ENCODE measurements at regions not wholly inside any gene's neighbourhood (a gene's known extent, or its start where the extent isn't known, plus 50 kb on each side); places are given as distances from the start of the nearest gene placed in this dataset.

DNA sequence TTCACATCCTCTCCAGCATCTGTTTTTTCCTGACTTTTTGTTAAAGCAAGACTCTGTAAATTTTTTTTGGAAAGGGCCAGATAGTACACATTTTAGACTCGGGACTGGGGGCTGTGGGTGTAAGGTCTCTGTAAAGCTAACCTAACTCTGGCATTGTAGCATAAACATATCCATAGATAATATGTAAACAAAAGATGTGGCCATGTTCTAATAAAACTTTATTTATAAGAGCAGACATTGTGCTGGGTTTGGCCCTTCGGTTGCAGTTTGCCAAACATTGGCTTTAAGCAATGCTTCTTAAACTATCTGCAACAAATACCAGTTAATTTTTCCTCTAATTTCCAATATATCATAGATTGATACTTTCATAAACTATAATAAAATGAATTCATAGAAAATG is 605.2 kb downstream of the EBF1 start:
- TF ChIP-seq, protein P1, sequence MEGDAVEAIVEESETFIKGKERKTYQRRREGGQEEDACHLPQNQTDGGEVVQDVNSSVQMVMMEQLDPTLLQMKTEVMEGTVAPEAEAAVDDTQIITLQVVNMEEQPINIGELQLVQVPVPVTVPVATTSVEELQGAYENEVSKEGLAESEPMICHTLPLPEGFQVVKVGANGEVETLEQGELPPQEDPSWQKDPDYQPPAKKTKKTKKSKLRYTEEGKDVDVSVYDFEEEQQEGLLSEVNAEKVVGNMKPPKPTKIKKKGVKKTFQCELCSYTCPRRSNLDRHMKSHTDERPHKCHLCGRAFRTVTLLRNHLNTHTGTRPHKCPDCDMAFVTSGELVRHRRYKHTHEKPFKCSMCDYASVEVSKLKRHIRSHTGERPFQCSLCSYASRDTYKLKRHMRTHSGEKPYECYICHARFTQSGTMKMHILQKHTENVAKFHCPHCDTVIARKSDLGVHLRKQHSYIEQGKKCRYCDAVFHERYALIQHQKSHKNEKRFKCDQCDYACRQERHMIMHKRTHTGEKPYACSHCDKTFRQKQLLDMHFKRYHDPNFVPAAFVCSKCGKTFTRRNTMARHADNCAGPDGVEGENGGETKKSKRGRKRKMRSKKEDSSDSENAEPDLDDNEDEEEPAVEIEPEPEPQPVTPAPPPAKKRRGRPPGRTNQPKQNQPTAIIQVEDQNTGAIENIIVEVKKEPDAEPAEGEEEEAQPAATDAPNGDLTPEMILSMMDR (conservative IDR thresholded peaks at IDR 0.05; ENCODE audit: low read length), result no peak
- no peak for TF ChIP-seq EZH2phosphoT487 (IDR thresholded peaks at IDR 0.05; ENCODE audit: borderline replicate concordance, low read depth, low read length)
